ENCODE measurements at regions not wholly inside any gene's neighbourhood (a gene's known extent, or its start where the extent isn't known, plus 50 kb on each side); places are given as distances from the start of the nearest gene placed in this dataset.

DNA sequence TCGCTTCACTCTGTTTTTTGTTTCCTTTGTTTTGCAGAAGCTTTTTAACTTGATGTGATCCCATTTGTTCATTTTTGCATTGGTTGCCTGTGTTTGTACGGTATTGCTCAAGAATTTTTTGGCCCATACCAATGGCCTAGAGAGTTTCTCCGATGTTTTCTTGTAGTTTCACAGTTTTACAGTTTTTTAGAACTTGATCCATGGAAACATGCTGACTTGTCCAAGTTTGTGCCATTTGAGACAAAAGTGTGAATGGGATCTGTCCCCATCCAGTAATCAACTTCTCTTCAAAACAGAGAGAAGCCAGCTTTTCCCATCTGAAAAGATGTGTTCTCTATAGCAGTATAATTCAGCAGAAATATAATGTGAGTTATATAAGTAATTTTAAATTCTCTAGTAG, 266.5 kb upstream of the LRTM1 start:
- TF ChIP-seq GATA2 (IDR thresholded peaks at IDR 0.05; ENCODE audit: low read depth, low read length) = no peak
- TF ChIP-seq GATA3 (IDR thresholded peaks at IDR 0.05; ENCODE audit: low read depth, low read length) = no peak

Measured in SH-SY5Y (cell line).